Dedifferentiated amniotic fluid mesenchymal stem cell (primary cell): ENCODE measurements at regions not wholly inside any gene's neighbourhood (a gene's known extent, or its start where the extent isn't known, plus 50 kb on each side); places are given as distances from the start of the nearest gene placed in this dataset.
"Not testable (repeated sequence)": the region's sequence is repeated elsewhere in the genome, so short reads cannot be mapped to it uniquely, and the experiment has no call there.

Source experiments
- DNase-seq: peaks from one replicate; pipeline ENCODE4 v3.0.0-alpha.2; 2016; ENCODE audit errors: extremely low spot score

- no peak for DNase-seq
Measured at GRCh38 chr20:4435671-4436455, 186.8 kb upstream of the ADRA1D start.

GRCh38 chr20:4435225-4435624, 186.1 kb upstream of the ADRA1D start:
- no peak for DNase-seq

- no peak for DNase-seq
Measured at GRCh38 chr20:4434681-4435080, 185.6 kb upstream of the ADRA1D start.

GRCh38 chr20:4431446-4431845, 182.4 kb upstream of the ADRA1D start:
- DNase-seq, result no peak

GRCh38 chr20:4430826-4431225, 181.7 kb upstream of the ADRA1D start:
- not testable (repeated sequence) for DNase-seq

GRCh38 chr20:4427940-4428586, 179.0 kb upstream of the ADRA1D start:
- no peak for DNase-seq

- no peak for DNase-seq
Measured at GRCh38 chr20:4418141-4418540, 169.1 kb upstream of the ADRA1D start.

GRCh38 chr20:4415281-4415680, 166.2 kb upstream of the ADRA1D start:
- DNase-seq, result no peak

GRCh38 chr20:4413314-4414049, 164.4 kb upstream of the ADRA1D start:
- no peak for DNase-seq

GRCh38 chr20:4412216-4412615, 163.1 kb upstream of the ADRA1D start:
- DNase-seq, result no peak

- DNase-seq, result no peak
Measured at GRCh38 chr20:4411744-4412143, 162.7 kb upstream of the ADRA1D start.

- peak; percentile 61 for DNase-seq
Measured at GRCh38 chr20:4406627-4407026, 157.5 kb upstream of the ADRA1D start.

GRCh38 chr20:4401601-4402000, 152.5 kb upstream of the ADRA1D start:
- DNase-seq, result no peak

GRCh38 chr20:4384961-4385360, 135.9 kb upstream of the ADRA1D start:
- DNase-seq, result no peak

- DNase-seq, result peak; percentile 43
Measured at GRCh38 chr20:4383961-4384360, 134.9 kb upstream of the ADRA1D start.

- DNase-seq, result peak; percentile 26
Measured at GRCh38 chr20:4375881-4376280, 126.8 kb upstream of the ADRA1D start.

- DNase-seq, result no peak
Measured at GRCh38 chr20:4373454-4373853, 124.4 kb upstream of the ADRA1D start.

- DNase-seq, result no peak
Measured at GRCh38 chr20:4371623-4372251, 122.7 kb upstream of the ADRA1D start.

- no peak for DNase-seq
Measured at GRCh38 chr20:4370851-4371250, 121.8 kb upstream of the ADRA1D start.

- no peak for DNase-seq
Measured at GRCh38 chr20:4369798-4370124, 120.7 kb upstream of the ADRA1D start.

GRCh38 chr20:4369119-4369797, 120.2 kb upstream of the ADRA1D start:
- no peak for DNase-seq

- DNase-seq, result no peak
Measured at GRCh38 chr20:4366076-4366475, 117.0 kb upstream of the ADRA1D start.
